ENCODE measurements at regions not wholly inside any gene's neighbourhood (a gene's known extent, or its start where the extent isn't known, plus 50 kb on each side); places are given as distances from the start of the nearest gene placed in this dataset.
"Not testable (repeated sequence)": the region's sequence is repeated elsewhere in the genome, so short reads cannot be mapped to it uniquely, and the experiment has no call there.

GRCh38 chr14:105911006-105911847, 384.8 kb downstream of the TMEM121 start:
- no peak overlapping the region for H3K4me3 ChIP-seq
- H3K9me3 ChIP-seq = peaks cover 0 to 13% (median 0%) of the 10 kb centered on the region in 12 donors
- DNase-seq (peak in 2 of 5 donors; percentile 28 to 31), ATAC-seq (no peak)
- H3K27me3 ChIP-seq = no peaks in the 10 kb centered on the region
- intact Hi-C loops (cut with DNase I) = no loop called here
- H3K27ac ChIP-seq = no peak overlapping the region
- no peak for TF ChIP-seq POLR2A (IDR thresholded peaks at IDR 0.05)
- no peak for TF ChIP-seq CTCF (IDR thresholded peaks at IDR 0.05)
- 75 to 84% (median 76%) methylated on average over 12 to 18 of the region's 18 CpGs; no CpG with 5 or more reads in 1 of the 4 donors for WGBS, 4 donors
- no peaks in the 10 kb centered on the region for H3K36me3 ChIP-seq
- H3K4me1 ChIP-seq = no peaks in the 10 kb centered on the region

GRCh38 chr14:105911848-105912292, 385.5 kb downstream of the TMEM121 start:
- H3K9me3 ChIP-seq = peaks cover 0 to 13% (median 0%) of the 10 kb centered on the region in 12 donors
- H3K27me3 ChIP-seq; ATAC-seq; H3K4me3 ChIP-seq; H3K4me1 ChIP-seq; intact Hi-C loops (cut with DNase I); H3K27ac ChIP-seq; H3K36me3 ChIP-seq: not testable (repeated sequence)
- peak in 1 of 5 donors; percentile 37 for DNase-seq
- WGBS, 4 donors = 69 to 92% (median 83%) methylated on average over 2 to 8 of the region's 8 CpGs

- intact Hi-C loops (cut with DNase I) = no loop called here
- 65 to 79% (median 75%) methylated on average over 3 to 11 of the region's 11 CpGs for WGBS, 4 donors
- Histone ChIP-seq H3K9me3 (peaks cover 0 to 15% (median 0%) of the 10 kb centered on the region in 12 donors), H3K4me3 (no peak overlapping the region), H3K27ac (no peak overlapping the region), H3K36me3 (no peaks in the 10 kb centered on the region), H3K27me3 (no peaks in the 10 kb centered on the region), H3K4me1 (no peaks in the 10 kb centered on the region)
- DNase-seq (peak in 2 of 5 donors; percentile 3 to 52), ATAC-seq (no peak)
- TF ChIP-seq CTCF (IDR thresholded peaks at IDR 0.05) (no peak), POLR2A (IDR thresholded peaks at IDR 0.05) (no peak)
Observed at GRCh38 chr14:105912641-105913180, 386.3 kb downstream of the TMEM121 start.

- Histone ChIP-seq H3K27me3 (no peaks in the 10 kb centered on the region), H3K36me3 (no peaks in the 10 kb centered on the region), H3K27ac (no peak overlapping the region), H3K4me1 (no peaks in the 10 kb centered on the region), H3K9me3 (peaks cover 0 to 15% (median 0%) of the 10 kb centered on the region in 12 donors), H3K4me3 (no peak overlapping the region)
- intact Hi-C loops (cut with DNase I) = no loop called here
- DNase-seq = peak in 2 of 5 donors; percentile 8 to 40
- WGBS, 4 donors = 67 to 83% (median 81%) methylated on average over 1 to 9 of the region's 9 CpGs
- ATAC-seq = no peak
- TF ChIP-seq CTCF (IDR thresholded peaks at IDR 0.05) (no peak), POLR2A (IDR thresholded peaks at IDR 0.05) (no peak)
Observed at GRCh38 chr14:105913221-105913620, 386.8 kb downstream of the TMEM121 start.

Data from heart left ventricle (tissue), 16 donors.